Stomach smooth muscle (tissue), 2 donors: ENCODE measurements at regions not wholly inside any gene's neighbourhood (a gene's known extent, or its start where the extent isn't known, plus 50 kb on each side); places are given as distances from the start of the nearest gene placed in this dataset.

ENCODE experiments used
- H3K27ac ChIP-seq: one replicate; pipeline ENCODE4 v1.7.0; 2013; ENCODE audit warnings: mild to moderate bottlenecking, low read length, inconsistent platforms
- H3K27me3 ChIP-seq, 2 donors: one replicate each; pipeline ENCODE4 v1.7.0; 2013; ENCODE audit warnings: low read length in 2 of 2; ENCODE audit not compliant: insufficient read depth in 2 of 2, control insufficient read depth in 1 of 2
- H3K36me3 ChIP-seq, 2 donors: one replicate each; pipeline ENCODE4 v1.7.0; 2013; ENCODE audit warnings: low read length in 2 of 2; ENCODE audit not compliant: control insufficient read depth in 2 of 2, insufficient read depth in 2 of 2
- H3K4me1 ChIP-seq: one replicate; pipeline ENCODE4 v1.7.0; 2013; ENCODE audit warnings: low read length; ENCODE audit not compliant: control insufficient read depth, insufficient read depth
- H3K4me3 ChIP-seq, 2 donors: one replicate each; pipeline ENCODE4 v1.7.0; 2013; ENCODE audit warnings: low read length in 2 of 2
- H3K9ac ChIP-seq, 2 donors: one replicate each; pipeline ENCODE4 v1.7.0; 2013; ENCODE audit warnings: low read length in 2 of 2, mild to moderate bottlenecking in 1 of 2
- H3K9me3 ChIP-seq, 2 donors: one replicate each; pipeline ENCODE4 v1.7.0; 2013; ENCODE audit warnings: low read length in 2 of 2; ENCODE audit not compliant: control insufficient read depth in 2 of 2
- donor health status: healthy.
- donor health status: Pancreatic carcinoma.

GRCh38 chr12:126741536-126742240 lies 1525.3 kb upstream of the TMEM132C start:
- H3K4me1 ChIP-seq = no peaks in the 10 kb centered on the region
- no peak overlapping the region for H3K4me3 ChIP-seq
- H3K9me3 ChIP-seq = no peaks in the 10 kb centered on the region
- H3K27me3 ChIP-seq = no peaks in the 10 kb centered on the region
- no peak overlapping the region for H3K27ac ChIP-seq
- no peak overlapping the region for H3K9ac ChIP-seq
- H3K36me3 ChIP-seq = no peaks in the 10 kb centered on the region

GRCh38 chr12:126742241-126742641 lies 1524.7 kb upstream of the TMEM132C start:
- no peak overlapping the region for H3K9ac ChIP-seq
- no peaks in the 10 kb centered on the region for H3K27me3 ChIP-seq
- H3K4me1 ChIP-seq = no peaks in the 10 kb centered on the region
- H3K9me3 ChIP-seq = no peaks in the 10 kb centered on the region
- H3K27ac ChIP-seq = no peak overlapping the region
- no peak overlapping the region for H3K4me3 ChIP-seq
- no peaks in the 10 kb centered on the region for H3K36me3 ChIP-seq

DNA sequence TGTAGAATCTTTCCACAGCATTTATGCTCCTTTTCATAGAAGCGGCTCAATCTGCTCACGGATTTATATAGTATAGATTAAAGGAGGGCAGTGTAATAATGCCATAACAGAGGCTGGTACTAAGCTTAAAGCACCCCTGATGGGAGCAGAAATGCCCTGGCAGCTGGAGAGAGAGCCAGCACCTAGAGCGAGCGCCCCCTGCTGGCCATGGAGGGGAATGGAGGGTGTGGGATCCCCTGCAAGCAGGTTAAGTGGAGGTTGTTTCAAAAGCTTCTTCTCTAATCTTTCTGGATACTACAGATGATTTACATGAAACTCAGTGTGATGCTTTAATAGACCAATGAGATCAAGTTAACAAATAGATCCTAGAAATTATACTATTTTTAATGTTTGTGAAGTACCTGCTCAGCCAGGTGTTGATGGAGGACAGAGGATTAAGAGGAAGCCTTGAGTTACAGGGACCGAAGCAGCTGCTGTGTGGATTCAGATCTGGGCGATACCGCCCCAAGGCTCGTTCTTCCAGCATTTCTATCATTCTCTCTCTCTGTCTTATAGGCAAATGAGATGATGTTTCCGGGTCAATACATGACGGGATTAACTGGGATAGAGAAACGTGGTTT lies 1519.3 kb upstream of the TMEM132C start:
- Histone ChIP-seq H3K4me3 (no peak overlapping the region), H3K4me1 (no peaks in the 10 kb centered on the region), H3K36me3 (no peaks in the 10 kb centered on the region), H3K9ac (no peak overlapping the region), H3K9me3 (peaks cover 0 to 2% of the 10 kb centered on the region in 2 donors), H3K27ac (no peak overlapping the region), H3K27me3 (no peaks in the 10 kb centered on the region)

DNA sequence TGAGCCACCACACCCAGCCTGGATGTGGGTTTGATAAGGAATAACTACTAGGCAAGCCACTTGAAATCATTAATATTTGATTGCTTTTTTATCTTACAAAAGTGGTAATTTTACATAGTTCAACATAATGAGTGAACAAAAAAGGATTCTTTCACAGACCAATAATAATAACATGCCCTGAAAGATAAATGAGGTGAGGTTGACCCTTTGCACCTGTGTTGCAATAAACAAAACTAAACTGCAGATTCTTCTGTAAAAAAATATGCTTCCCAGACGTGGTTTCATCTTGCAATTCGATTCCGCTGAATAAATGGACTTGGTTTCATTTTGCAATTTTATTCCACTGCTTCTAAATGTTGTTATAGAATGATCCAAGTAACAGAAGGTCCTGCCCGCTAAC lies 1514.9 kb upstream of the TMEM132C start:
- H3K4me1 ChIP-seq = no peaks in the 10 kb centered on the region
- no peak overlapping the region for H3K27ac ChIP-seq
- H3K27me3 ChIP-seq = no peaks in the 10 kb centered on the region
- peaks cover 0 to 2% of the 10 kb centered on the region in 2 donors for H3K9me3 ChIP-seq
- H3K4me3 ChIP-seq = no peak overlapping the region
- no peaks in the 10 kb centered on the region for H3K36me3 ChIP-seq
- H3K9ac ChIP-seq = no peak overlapping the region

- Histone ChIP-seq H3K27me3 (peaks cover 0 to 2% of the 10 kb centered on the region in 2 donors), H3K9me3 (no peaks in the 10 kb centered on the region), H3K27ac (no peak overlapping the region), H3K4me3 (no peak overlapping the region), H3K9ac (no peak overlapping the region), H3K4me1 (no peaks in the 10 kb centered on the region), H3K36me3 (no peaks in the 10 kb centered on the region)
Measured at GRCh38 chr12:126757326-126757725, 1509.6 kb upstream of the TMEM132C start.

GRCh38 chr12:126760092-126760491 lies 1506.9 kb upstream of the TMEM132C start:
- no peak overlapping the region for H3K9ac ChIP-seq
- peaks cover 3% of the 10 kb centered on the region in 2 donors for H3K9me3 ChIP-seq
- no peaks in the 10 kb centered on the region for H3K4me1 ChIP-seq
- no peaks in the 10 kb centered on the region for H3K36me3 ChIP-seq
- H3K4me3 ChIP-seq = no peak overlapping the region
- no peak overlapping the region for H3K27ac ChIP-seq
- H3K27me3 ChIP-seq = peaks cover 0 to 2% of the 10 kb centered on the region in 2 donors

DNA sequence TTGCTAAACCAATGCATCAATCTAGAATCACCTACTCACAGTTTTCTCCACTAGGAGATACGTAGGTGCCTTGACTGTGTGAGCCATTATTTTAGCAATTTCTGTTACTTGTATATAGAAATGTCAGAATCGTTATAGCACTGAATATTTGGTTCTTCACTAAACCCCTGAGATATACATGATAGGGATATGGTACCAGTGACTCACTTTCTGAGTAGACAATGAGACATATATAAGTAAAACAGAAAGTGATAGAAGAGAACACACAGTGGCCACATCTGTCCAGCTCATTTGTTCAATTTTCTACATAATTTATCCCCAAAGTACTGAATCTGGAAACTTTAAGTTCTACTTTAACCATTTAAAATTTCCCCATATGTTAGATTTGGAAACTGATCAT lies 1505.5 kb upstream of the TMEM132C start:
- no peak overlapping the region for H3K27ac ChIP-seq
- no peak overlapping the region for H3K4me3 ChIP-seq
- no peaks in the 10 kb centered on the region for H3K36me3 ChIP-seq
- H3K9me3 ChIP-seq = peaks cover 3% of the 10 kb centered on the region in 2 donors
- peaks cover 0 to 2% of the 10 kb centered on the region in 2 donors for H3K27me3 ChIP-seq
- H3K4me1 ChIP-seq = no peaks in the 10 kb centered on the region
- H3K9ac ChIP-seq = no peak overlapping the region

GRCh38 chr12:126762150-126762549 lies 1504.8 kb upstream of the TMEM132C start:
- Histone ChIP-seq H3K27me3 (peaks cover 0 to 2% of the 10 kb centered on the region in 2 donors), H3K4me1 (no peaks in the 10 kb centered on the region), H3K4me3 (no peak overlapping the region), H3K27ac (no peak overlapping the region), H3K9me3 (peaks cover 3% of the 10 kb centered on the region in 2 donors), H3K36me3 (no peaks in the 10 kb centered on the region), H3K9ac (no peak overlapping the region)

GRCh38 chr12:126763359-126763758 lies 1503.6 kb upstream of the TMEM132C start:
- no peak overlapping the region for H3K9ac ChIP-seq
- H3K27ac ChIP-seq = no peak overlapping the region
- H3K36me3 ChIP-seq = no peaks in the 10 kb centered on the region
- peaks cover 0 to 2% of the 10 kb centered on the region in 2 donors for H3K27me3 ChIP-seq
- H3K4me3 ChIP-seq = no peak overlapping the region
- H3K9me3 ChIP-seq = peaks cover 3% of the 10 kb centered on the region in 2 donors
- no peaks in the 10 kb centered on the region for H3K4me1 ChIP-seq

- H3K4me1 ChIP-seq = no peaks in the 10 kb centered on the region
- no peak overlapping the region for H3K27ac ChIP-seq
- H3K36me3 ChIP-seq = no peaks in the 10 kb centered on the region
- no peaks in the 10 kb centered on the region for H3K27me3 ChIP-seq
- H3K4me3 ChIP-seq = no peak overlapping the region
- H3K9ac ChIP-seq = no peak overlapping the region
- H3K9me3 ChIP-seq = peaks cover 3% of the 10 kb centered on the region in 2 donors
Measured at GRCh38 chr12:126767334-126767733, 1499.6 kb upstream of the TMEM132C start.

DNA sequence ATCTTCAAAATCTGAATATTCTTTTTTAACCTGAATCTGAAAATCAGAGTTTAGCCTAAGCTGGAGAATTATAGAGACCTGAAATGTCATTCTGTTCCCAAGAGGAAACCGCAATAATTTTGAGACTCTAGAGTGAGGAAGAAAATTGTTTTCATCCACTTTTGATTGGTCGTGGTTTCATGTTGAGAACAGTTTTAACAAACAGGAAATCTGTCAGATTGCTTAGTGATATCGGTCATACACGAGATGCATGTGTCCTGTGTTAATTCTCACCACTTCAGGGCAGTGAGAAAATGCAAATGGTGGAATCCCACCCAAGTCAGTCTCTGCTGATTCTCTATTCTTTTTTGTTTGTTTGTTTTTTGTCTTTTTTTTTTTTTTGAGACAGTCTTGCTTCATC lies 1498.5 kb upstream of the TMEM132C start:
- no peaks in the 10 kb centered on the region for H3K36me3 ChIP-seq
- H3K27me3 ChIP-seq = no peaks in the 10 kb centered on the region
- peaks cover 0 to 3% of the 10 kb centered on the region in 2 donors for H3K9me3 ChIP-seq
- no peak overlapping the region for H3K4me3 ChIP-seq
- no peaks in the 10 kb centered on the region for H3K4me1 ChIP-seq
- no peak overlapping the region for H3K27ac ChIP-seq
- H3K9ac ChIP-seq = no peak overlapping the region
